ENCODE measurements at regions not wholly inside any gene's neighbourhood (a gene's known extent, or its start where the extent isn't known, plus 50 kb on each side); places are given as distances from the start of the nearest gene placed in this dataset.

- Histone ChIP-seq H3K4me2 (no peak overlapping the region), H4K20me1 (replicated peaks; ENCODE audit: insufficient read depth) (no peaks in the 10 kb centered on the region), H3K79me2 (replicated peaks; ENCODE audit: insufficient read depth) (no peaks in the 10 kb centered on the region), H2AFZ (no peak overlapping the region), H3K36me3 (ENCODE audit: insufficient read depth) (no peaks in the 10 kb centered on the region), H3K27me3 (ENCODE audit: insufficient read depth) (no peaks in the 10 kb centered on the region), H3K4me3 (no peak overlapping the region), H3F3A (replicated peaks; ENCODE audit: low read depth) (no peaks in the 10 kb centered on the region), H3K27ac (ENCODE audit: low read depth) (no peak overlapping the region), H3K4me1 (ENCODE audit: insufficient read depth) (no peaks in the 10 kb centered on the region), H3K9me2 (ENCODE audit: insufficient read depth) (no peaks in the 10 kb centered on the region)
- no peak overlapping the region for H3K27ac Mint-ChIP-seq
- peaks cover 9% of the 10 kb centered on the region; the same call in 2 of the 3 replicates for H3K4me1 Mint-ChIP-seq
- no peak for TF ChIP-seq STAT1 (IDR thresholded peaks at IDR 0.05; ENCODE audit: unreplicated experiment)
- TF ChIP-seq ZNF331 (CRISPR knock-in tag; IDR thresholded peaks at IDR 0.05; ENCODE audit: low read depth) = no peak
- TF ChIP-seq ZNF114 (CRISPR knock-in tag; IDR thresholded peaks at IDR 0.05) = no peak
- TF ChIP-seq, protein P1, sequence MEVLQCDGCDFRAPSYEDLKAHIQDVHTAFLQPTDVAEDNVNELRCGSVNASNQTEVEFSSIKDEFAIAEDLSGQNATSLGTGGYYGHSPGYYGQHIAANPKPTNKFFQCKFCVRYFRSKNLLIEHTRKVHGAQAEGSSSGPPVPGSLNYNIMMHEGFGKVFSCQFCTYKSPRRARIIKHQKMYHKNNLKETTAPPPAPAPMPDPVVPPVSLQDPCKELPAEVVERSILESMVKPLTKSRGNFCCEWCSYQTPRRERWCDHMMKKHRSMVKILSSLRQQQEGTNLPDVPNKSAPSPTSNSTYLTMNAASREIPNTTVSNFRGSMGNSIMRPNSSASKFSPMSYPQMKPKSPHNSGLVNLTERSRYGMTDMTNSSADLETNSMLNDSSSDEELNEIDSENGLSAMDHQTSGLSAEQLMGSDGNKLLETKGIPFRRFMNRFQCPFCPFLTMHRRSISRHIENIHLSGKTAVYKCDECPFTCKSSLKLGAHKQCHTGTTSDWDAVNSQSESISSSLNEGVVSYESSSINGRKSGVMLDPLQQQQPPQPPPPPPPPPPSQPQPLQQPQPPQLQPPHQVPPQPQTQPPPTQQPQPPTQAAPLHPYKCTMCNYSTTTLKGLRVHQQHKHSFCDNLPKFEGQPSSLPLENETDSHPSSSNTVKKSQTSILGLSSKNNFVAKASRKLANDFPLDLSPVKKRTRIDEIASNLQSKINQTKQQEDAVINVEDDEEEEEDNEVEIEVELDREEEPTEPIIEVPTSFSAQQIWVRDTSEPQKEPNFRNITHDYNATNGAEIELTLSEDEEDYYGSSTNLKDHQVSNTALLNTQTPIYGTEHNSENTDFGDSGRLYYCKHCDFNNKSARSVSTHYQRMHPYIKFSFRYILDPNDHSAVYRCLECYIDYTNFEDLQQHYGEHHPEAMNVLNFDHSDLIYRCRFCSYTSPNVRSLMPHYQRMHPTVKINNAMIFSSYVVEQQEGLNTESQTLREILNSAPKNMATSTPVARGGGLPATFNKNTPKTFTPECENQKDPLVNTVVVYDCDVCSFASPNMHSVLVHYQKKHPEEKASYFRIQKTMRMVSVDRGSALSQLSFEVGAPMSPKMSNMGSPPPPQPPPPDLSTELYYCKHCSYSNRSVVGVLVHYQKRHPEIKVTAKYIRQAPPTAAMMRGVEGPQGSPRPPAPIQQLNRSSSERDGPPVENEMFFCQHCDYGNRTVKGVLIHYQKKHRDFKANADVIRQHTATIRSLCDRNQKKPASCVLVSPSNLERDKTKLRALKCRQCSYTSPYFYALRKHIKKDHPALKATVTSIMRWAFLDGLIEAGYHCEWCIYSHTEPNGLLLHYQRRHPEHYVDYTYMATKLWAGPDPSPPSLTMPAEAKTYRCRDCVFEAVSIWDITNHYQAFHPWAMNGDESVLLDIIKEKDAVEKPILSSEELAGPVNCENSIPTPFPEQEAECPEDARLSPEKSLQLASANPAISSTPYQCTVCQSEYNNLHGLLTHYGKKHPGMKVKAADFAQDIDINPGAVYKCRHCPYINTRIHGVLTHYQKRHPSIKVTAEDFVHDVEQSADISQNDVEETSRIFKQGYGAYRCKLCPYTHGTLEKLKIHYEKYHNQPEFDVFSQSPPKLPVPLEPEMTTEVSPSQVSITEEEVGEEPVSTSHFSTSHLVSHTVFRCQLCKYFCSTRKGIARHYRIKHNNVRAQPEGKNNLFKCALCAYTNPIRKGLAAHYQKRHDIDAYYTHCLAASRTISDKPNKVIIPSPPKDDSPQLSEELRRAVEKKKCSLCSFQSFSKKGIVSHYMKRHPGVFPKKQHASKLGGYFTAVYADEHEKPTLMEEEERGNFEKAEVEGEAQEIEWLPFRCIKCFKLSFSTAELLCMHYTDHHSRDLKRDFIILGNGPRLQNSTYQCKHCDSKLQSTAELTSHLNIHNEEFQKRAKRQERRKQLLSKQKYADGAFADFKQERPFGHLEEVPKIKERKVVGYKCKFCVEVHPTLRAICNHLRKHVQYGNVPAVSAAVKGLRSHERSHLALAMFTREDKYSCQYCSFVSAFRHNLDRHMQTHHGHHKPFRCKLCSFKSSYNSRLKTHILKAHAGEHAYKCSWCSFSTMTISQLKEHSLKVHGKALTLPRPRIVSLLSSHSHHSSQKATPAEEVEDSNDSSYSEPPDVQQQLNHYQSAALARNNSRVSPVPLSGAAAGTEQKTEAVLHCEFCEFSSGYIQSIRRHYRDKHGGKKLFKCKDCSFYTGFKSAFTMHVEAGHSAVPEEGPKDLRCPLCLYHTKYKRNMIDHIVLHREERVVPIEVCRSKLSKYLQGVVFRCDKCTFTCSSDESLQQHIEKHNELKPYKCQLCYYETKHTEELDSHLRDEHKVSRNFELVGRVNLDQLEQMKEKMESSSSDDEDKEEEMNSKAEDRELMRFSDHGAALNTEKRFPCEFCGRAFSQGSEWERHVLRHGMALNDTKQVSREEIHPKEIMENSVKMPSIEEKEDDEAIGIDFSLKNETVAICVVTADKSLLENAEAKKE (CRISPR knock-in tag; IDR thresholded peaks at IDR 0.05) = no peak
- TF ChIP-seq JUNB (IDR thresholded peaks at IDR 0.05; ENCODE audit: unreplicated experiment) = no peak
- TF ChIP-seq CTCF (conservative IDR thresholded peaks at IDR 0.05; ENCODE audit: low read depth in 2 of 2) = no peak
- TF ChIP-seq CREB1 (CRISPR knock-in tag; IDR thresholded peaks at IDR 0.05; ENCODE audit: low read depth) = no peak
- TF ChIP-seq REST (IDR thresholded peaks at IDR 0.05; ENCODE audit: unreplicated experiment) = no peak
- no peak for TF ChIP-seq NANOG (IDR thresholded peaks at IDR 0.05; ENCODE audit: borderline replicate concordance)
- no peak for TF ChIP-seq POLR2AphosphoS5 (IDR thresholded peaks at IDR 0.05; ENCODE audit: low read depth)
- TF ChIP-seq EZH2phosphoT487 (IDR thresholded peaks at IDR 0.05; ENCODE audit: unreplicated experiment) = no peak
- no peak for TF ChIP-seq EZH2 (IDR thresholded peaks at IDR 0.05; ENCODE audit: low read depth, unreplicated experiment)
- no peak for TF ChIP-seq ETS1 (IDR thresholded peaks at IDR 0.05)
- no peak overlapping the region for H3K4me3 Mint-ChIP-seq
- DNase-seq (ENCODE audit: low spot score) = no peak
- no peaks in the 10 kb centered on the region for H3K36me3 Mint-ChIP-seq (ENCODE audit: low read depth)
- ATAC-seq = no peak
- no peaks in the 10 kb centered on the region for H3K9me3 Mint-ChIP-seq
- H3K27me3 Mint-ChIP-seq (ENCODE audit: insufficient read depth, low read depth, poor library complexity) = no peaks in the 10 kb centered on the region
Measured at GRCh38 chr2:212728717-212729116, 190.1 kb upstream of the ERBB4 start.

All from GM23338 (cell line).